HG02678 (cell line): ENCODE measurements at regions not wholly inside any gene's neighbourhood (a gene's known extent, or its start where the extent isn't known, plus 50 kb on each side); places are given as distances from the start of the nearest gene placed in this dataset.

ENCODE experiments used
- ATAC-seq: cut with Tn5 transposase; IDR thresholded peaks from one replicate; pipeline ENCODE4 v1.9.1; 2021; ENCODE audit warnings: mild to moderate bottlenecking, moderate library complexity; ENCODE audit not compliant: unreplicated experiment

GRCh38 chr7:32273297-32273696, 203.1 kb upstream of the PDE1C start:
- ATAC-seq = no peak

DNA sequence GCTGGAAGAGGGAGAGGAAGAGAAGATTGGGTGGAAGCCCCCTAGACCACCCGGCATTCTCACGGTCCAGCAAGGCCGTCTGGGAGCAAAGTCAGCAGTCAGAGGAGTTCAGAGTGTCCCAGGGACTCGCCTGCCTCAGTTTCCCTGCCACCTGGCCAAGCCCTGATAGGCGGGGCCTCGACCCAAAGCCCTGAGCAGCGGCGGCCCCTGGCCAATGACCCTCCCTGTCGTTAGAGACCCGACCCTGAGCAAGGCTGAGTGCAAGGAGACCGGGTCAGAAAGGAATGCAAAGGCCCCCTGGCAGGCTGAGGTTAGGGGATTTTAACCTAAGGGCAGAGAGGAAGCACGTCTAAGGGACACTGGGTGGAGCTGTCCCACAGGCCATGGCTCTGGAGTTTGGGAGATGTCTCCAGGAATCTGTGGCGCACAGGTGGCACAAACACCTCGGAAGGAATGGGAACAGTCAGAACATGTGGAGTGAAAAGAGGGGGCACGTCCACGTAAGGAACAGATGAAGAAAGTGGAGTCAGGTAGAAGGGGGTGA, 196.8 kb upstream of the PDE1C start:
- no peak for ATAC-seq

GRCh38 chr7:32264702-32265284, 194.6 kb upstream of the PDE1C start:
- no peak for ATAC-seq

DNA sequence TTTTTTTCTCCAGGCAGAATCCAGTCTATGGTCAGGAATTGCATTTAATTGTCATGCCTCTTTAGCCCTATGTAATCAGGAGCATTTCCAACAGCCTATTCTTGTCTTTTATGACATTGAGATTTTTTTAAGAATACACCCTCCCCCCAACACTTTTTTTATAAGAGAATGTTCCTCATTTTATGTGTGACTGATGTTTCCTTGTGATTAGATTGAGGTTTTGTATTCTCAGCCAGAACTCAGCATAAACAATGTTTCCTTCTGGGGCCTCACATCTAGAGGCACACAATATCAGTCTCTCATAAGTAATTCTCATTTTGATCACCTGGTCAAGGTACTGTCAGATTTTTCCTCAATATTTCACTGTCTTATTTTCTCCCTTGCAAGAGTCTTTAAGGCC, 193.4 kb upstream of the PDE1C start:
- no peak for ATAC-seq

DNA sequence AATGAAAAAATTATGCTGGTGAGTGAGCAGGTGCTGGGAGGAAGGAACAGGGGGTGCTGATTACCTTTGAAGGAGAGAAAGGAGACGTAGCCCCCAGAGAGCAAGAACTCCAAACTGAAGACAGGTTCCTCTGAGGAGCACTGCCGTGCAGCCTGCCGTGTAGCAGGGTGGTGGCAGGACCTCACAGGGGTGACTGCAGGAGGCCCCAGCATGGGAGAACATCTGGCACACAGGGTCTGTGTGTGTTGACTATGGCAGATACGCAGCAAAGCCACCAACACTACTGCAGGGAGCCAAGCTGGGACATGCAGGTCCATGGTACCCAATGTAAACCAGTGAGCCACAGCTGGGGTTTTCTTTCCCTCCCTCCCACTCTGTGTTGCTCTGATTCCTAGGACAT, 192.1 kb upstream of the PDE1C start:
- ATAC-seq = no peak

DNA sequence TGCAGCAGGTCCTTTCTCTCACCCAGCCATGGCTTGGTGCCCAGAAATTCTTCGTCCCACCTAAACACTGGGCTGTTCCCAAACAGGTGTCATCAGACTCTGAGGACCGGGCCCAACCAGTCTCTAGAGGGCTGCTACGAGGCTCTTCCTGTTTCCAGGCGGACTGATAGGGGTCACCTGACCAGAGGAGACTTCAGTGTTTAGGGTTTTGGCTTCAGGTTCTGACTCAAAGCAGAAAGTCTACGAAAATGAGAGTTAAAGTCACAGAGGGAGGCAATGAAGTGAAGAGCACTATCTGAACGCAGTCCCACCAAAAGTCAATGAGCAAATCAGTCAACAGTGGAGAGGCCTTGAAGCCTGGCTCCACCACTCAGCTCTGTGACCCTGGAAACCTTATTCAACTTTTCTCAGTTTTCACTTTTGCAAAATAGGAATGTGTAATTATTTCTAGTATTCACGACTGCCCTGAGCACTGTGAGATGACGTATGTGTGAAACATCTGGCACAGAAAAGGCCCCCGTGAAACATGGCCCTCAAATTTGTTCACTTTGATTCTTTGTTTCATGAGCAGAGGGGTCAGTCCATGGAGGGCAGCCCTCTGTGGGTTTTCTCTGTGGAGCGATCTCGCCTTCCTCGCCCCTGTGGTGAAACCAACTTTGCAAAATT, 189.9 kb upstream of the PDE1C start:
- ATAC-seq = peak; percentile 92

- ATAC-seq = no peak
Observed at GRCh38 chr7:32258265-32258664, 188.1 kb upstream of the PDE1C start.

GRCh38 chr7:32257621-32258020, 187.4 kb upstream of the PDE1C start:
- ATAC-seq = no peak

DNA sequence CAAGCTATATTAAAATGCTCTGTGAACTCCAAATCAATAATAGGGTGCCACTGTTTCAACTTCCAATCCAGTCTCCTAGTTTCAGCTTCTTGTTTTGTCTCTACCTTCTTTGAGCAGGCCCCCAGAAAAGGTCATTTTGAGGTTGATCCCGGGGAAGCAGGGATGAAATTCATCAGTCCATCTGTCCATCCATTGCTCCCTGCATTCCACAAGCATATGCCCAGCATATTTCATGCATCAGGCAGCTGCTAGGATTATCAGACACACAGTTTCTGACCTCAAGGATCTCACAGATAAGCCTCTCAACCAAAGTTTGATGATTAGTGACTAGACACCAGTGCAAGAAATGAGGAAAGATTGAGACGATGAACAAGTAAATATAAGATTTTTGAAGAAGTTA, 186.6 kb upstream of the PDE1C start:
- ATAC-seq = no peak

- no peak for ATAC-seq
Observed at GRCh38 chr7:32256376-32256775, 186.2 kb upstream of the PDE1C start.

DNA sequence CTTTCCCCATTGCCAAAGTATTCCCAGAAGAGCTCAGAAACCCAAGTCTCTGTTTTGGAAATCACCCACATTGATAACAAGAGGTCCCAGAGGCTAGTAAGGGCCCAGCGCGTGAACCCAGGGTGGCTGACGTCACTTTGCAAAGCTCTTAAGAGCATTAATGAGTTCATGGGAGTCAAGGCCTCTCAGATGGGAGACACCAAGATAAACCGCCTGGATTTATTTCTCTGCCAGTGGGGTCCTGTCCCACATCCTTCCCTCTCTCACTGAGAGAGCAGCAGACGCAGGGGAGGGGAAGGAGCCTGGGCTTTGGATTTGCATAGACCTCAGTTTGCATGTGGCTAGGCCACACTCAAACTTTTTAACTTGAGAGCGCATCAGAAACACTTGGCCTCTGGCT, 184.8 kb upstream of the PDE1C start:
- peak; percentile 47 for ATAC-seq

GRCh38 chr7:32253299-32253698, 183.1 kb upstream of the PDE1C start:
- no peak for ATAC-seq

DNA sequence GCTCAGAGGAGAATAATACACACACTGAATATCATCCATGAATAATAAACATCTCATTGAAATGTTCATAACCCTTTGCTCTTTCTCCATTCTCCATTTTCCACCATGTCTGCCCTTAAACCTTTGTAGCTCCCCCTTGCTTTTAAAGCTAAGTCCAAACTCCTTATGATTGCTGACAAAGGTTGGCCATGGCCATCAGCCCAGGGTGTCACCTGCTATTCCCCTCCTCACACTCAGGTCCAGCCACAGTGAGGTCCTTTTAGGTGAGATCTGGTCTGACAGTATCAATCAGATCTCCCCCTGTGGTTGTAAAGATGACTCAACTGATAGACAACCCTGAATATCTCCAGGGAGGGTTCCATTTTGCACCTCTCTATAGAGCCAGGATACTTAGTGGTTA, 181.5 kb upstream of the PDE1C start:
- ATAC-seq = no peak

DNA sequence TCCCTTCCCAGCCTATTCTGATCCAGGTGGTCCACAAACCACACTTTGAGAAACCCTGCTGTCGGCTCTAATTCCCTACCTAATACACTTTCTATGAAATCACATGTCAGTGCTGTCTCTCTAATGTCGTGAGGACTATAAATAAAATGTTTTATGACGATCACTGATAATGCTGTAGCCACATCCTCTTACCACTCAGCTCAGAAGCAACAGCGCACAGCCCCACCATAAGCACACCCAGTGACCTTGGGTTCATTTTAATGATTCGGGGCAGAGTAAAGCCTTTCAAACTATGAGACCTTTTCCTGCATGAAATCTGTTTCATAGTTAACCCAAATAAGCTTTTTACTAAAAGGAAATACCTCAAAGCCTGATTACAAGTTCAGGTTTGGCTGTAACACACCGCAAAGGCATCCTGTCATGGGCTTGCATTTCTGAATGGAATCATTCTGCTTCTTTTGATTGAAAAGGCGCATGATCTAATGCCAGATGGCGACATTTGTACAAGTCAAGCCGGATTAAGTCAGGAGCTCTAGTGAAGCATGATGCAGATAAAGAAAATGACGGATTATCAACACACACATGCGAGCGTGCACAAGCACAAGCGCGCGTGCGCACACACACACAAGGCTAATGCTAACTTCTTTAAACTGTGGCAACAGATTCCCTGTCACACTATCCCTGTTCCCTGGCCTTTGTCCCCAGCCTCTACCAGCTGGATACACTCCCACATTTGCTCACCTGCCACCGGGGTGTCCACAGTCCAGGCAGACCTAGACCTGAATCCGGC, 180.5 kb upstream of the PDE1C start:
- ATAC-seq = no peak

DNA sequence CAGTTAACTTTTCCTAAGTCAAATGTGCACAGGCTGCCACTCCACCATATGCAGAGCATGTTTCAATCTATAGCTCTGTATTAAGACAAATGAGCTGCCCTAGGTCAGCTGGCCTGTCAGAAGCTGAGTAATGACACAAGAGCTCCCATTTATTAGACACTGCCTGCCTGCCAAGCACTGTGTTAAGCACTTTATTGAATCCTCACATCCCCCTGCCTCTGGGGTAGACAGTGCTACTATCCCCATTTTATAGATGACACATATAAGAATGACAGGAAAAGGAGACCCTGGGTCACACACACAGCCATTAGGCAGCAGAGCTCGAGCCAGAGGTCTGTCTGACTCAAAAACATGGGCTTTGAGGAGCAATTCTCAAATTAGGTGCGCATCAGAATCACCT, 179.8 kb upstream of the PDE1C start:
- ATAC-seq = no peak

GRCh38 chr7:32248522-32248921, 178.3 kb upstream of the PDE1C start:
- no peak for ATAC-seq

- no peak for ATAC-seq
Observed at GRCh38 chr7:32244806-32245345, 174.7 kb upstream of the PDE1C start.

GRCh38 chr7:32243687-32244290, 173.6 kb upstream of the PDE1C start:
- ATAC-seq = no peak

GRCh38 chr7:32242436-32242835, 172.2 kb upstream of the PDE1C start:
- ATAC-seq = no peak

- ATAC-seq = no peak
Observed at GRCh38 chr7:32241636-32242035, 171.4 kb upstream of the PDE1C start.

DNA sequence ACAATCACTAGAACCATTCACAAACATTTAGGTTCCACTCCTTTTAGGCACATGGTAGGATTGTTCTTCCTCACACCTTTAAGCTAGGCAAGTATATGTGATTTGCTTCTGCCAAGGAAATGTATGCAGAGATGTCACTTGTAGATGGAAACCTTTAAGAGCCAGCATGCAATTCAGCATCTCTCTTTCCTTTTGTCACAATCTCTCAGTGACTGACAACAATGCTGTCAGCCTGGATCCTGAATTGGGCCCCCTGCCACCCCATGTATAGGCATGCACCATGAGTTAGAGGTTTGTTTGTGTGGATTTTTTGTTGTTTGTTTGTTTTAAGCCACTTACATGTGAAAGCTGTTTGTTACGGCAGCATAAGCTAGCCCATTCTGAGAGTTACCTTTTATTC, 169.6 kb upstream of the PDE1C start:
- no peak for ATAC-seq
